ENCODE measurements at regions not wholly inside any gene's neighbourhood (a gene's known extent, or its start where the extent isn't known, plus 50 kb on each side); places are given as distances from the start of the nearest gene placed in this dataset.

DNA sequence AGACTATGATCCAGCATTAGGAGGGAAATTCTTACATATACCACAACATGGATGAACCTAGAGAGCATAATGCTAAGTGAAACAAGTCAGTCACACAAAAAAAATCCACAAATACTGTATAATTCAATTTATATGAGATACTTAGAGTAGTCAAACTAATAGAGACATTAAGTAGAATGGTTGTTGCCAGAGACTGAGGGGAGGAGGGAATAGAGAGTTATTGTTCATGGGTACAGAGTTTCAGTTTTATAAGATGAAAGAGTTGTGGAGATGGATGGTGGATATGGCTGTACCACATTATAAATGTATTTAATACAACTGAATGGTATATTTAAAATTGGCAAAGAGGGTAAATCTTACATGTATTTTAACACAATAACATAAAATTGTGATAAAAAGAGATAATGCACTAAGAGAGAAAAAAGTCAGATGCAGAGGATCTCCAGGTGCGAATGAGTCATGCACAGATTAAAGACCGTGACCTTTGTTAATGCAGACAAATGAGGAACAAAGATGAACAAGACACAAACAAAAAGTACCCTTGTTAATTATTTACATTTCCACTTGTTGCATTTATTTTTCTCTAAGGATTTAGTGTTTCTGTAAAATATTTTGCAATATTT is 541.7 kb upstream of the MEX3C start:
- Histone ChIP-seq H3K36me3 (no peaks in the 10 kb centered on the region), H3K4me3 (no peak overlapping the region), H3K27me3 (replicated peaks; ENCODE audit: insufficient read depth) (no peaks in the 10 kb centered on the region), H3K4me1 (ENCODE audit: control insufficient read depth in 1 of 2, low read depth in 2 of 2) (no peaks in the 10 kb centered on the region), H3K27ac (no peak overlapping the region), H3K9me3 (no peaks in the 10 kb centered on the region)
- DNase-seq (ENCODE audit: low spot score) (no peak), ATAC-seq (ENCODE audit: insufficient number of reproducible peaks, low FRiP score, low read depth) (no peak)
- TF ChIP-seq, protein P1, sequence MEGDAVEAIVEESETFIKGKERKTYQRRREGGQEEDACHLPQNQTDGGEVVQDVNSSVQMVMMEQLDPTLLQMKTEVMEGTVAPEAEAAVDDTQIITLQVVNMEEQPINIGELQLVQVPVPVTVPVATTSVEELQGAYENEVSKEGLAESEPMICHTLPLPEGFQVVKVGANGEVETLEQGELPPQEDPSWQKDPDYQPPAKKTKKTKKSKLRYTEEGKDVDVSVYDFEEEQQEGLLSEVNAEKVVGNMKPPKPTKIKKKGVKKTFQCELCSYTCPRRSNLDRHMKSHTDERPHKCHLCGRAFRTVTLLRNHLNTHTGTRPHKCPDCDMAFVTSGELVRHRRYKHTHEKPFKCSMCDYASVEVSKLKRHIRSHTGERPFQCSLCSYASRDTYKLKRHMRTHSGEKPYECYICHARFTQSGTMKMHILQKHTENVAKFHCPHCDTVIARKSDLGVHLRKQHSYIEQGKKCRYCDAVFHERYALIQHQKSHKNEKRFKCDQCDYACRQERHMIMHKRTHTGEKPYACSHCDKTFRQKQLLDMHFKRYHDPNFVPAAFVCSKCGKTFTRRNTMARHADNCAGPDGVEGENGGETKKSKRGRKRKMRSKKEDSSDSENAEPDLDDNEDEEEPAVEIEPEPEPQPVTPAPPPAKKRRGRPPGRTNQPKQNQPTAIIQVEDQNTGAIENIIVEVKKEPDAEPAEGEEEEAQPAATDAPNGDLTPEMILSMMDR (IDR thresholded peaks at IDR 0.05), result no peak

DNA sequence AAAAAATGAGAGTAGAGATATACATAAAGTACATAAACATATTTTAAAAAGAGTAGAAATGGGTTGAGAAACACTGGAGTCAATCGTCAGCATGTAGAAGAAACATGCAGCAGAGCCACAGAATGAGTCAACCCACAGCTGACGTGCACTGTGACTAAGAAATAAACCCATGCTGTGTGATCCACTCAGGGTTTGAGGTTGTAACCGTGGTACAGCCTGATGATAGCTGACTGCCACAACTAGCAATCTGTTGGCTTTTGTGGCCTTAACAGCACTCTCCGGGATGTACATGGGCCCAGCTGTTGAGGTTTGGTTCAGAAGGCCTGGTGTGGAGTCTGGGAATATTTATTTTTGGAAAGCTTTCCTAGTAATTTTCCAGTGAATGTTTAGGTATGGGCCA is 554.4 kb upstream of the MEX3C start:
- H3K4me1 ChIP-seq (ENCODE audit: control insufficient read depth in 1 of 2, low read depth in 2 of 2), result no peaks in the 10 kb centered on the region
- no peaks in the 10 kb centered on the region for H3K36me3 ChIP-seq
- no peak overlapping the region for H3K4me3 ChIP-seq
- no peaks in the 10 kb centered on the region for H3K27me3 ChIP-seq (replicated peaks; ENCODE audit: insufficient read depth)
- H3K27ac ChIP-seq, result no peak overlapping the region
- TF ChIP-seq, protein P1 (IDR thresholded peaks at IDR 0.05), result no peak
- ATAC-seq (ENCODE audit: insufficient number of reproducible peaks, low FRiP score, low read depth), result no peak
- no peak for DNase-seq (ENCODE audit: low spot score)
- no peaks in the 10 kb centered on the region for H3K9me3 ChIP-seq

DNA sequence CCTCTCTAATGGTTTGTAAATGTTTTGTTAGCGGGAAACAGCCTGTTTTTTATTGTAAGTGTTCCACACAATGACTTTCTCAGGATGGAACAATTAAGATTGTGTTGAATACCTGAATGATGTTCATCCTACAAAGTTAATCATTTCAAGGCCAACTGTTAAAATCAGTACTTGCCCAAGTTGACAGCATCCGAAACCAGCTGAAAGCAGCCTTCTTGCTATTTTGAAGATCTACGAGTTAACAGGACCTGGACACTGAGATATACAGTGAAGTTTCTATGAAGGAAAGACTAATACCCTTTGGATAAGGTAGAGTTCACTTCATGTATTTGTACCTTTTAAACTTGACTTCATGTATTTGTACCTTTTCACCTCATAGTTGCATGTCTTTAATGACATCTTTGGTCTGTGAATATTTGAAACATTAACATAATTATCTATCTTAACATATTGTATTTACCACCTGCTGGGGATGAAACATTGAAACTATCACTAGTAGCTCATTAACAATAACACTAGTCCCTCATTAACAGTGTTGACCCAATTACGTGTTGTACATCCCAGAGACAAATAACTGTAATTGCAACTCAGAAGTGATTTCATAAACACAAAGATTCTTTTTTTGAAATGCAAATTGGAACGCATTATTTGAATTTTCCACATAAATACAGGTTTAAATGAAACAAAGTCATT is 556.0 kb upstream of the MEX3C start:
- no peaks in the 10 kb centered on the region for H3K4me1 ChIP-seq (ENCODE audit: control insufficient read depth in 1 of 2, low read depth in 2 of 2)
- H3K27ac ChIP-seq, result no peak overlapping the region
- no peaks in the 10 kb centered on the region for H3K27me3 ChIP-seq (replicated peaks; ENCODE audit: insufficient read depth)
- TF ChIP-seq, protein P1 (IDR thresholded peaks at IDR 0.05), result no peak
- DNase-seq (ENCODE audit: low spot score) (no peak), ATAC-seq (ENCODE audit: insufficient number of reproducible peaks, low FRiP score, low read depth) (no peak)
- no peaks in the 10 kb centered on the region for H3K36me3 ChIP-seq
- H3K4me3 ChIP-seq, result no peak overlapping the region
- no peaks in the 10 kb centered on the region for H3K9me3 ChIP-seq

DNA sequence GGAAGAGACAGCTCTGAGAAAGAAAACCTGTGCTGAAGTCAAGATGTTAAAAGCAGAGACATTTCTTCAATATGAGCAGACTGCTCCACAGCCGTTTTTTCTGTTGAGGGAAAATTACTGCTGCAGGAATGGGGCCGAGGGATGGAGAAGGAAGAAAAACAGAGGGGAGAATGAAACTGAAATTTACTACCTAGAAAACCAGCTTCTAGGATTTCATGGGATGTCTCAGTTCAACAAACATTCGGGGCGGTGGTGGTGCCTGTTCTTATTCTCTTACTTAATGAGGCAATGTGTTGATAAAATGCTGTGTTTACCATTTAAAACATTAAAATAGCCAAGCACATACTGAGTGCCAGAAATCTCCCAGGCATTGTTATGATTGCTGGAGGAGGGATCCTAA is 557.1 kb upstream of the MEX3C start:
- no peak overlapping the region for H3K27ac ChIP-seq
- H3K4me1 ChIP-seq (ENCODE audit: control insufficient read depth in 1 of 2, low read depth in 2 of 2), result no peaks in the 10 kb centered on the region
- ATAC-seq (ENCODE audit: insufficient number of reproducible peaks, low FRiP score, low read depth), result no peak
- DNase-seq (ENCODE audit: low spot score), result no peak
- H3K4me3 ChIP-seq, result no peak overlapping the region
- H3K36me3 ChIP-seq, result no peaks in the 10 kb centered on the region
- H3K27me3 ChIP-seq (replicated peaks; ENCODE audit: insufficient read depth), result no peaks in the 10 kb centered on the region
- TF ChIP-seq, protein P1 (IDR thresholded peaks at IDR 0.05), result no peak
- no peaks in the 10 kb centered on the region for H3K9me3 ChIP-seq

DNA sequence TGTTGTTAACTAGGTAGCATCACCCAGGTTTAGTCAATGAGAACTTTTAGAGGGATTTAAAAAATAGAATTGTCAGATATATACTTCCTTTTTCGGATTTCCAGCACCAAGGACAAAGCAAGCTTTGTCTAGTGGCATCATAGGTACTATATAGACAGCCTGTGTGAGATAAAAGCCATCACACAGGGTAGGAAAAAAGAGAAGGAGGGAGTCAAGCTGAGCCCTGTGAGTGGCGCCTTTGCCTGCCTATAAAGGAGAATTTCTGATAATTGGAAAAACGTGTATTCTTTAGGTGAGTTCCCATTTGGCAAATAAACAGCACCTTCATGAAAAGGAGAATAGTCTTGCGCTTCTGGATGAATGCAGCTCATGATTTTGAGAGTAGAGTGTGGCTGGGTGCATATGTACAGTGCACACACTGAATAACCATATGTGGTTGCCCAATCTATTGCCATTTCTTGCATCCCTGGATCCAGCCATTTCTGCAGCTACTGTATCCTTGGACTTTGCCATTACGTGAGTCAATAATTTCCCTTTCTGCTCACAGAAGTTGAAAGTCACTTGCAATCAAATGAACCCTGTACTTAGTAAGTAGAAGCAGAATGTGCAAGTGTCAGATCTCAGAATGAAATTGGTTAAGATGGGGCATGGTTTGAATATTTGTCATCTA is 559.9 kb upstream of the MEX3C start:
- TF ChIP-seq, protein P1 (IDR thresholded peaks at IDR 0.05), result no peak
- ATAC-seq (ENCODE audit: insufficient number of reproducible peaks, low FRiP score, low read depth), result no peak

More for the DNA sequence above, 559.9 kb upstream of the MEX3C start:
- Histone ChIP-seq H3K4me3 (no peak overlapping the region), H3K36me3 (no peaks in the 10 kb centered on the region), H3K4me1 (ENCODE audit: control insufficient read depth in 1 of 2, low read depth in 2 of 2) (no peaks in the 10 kb centered on the region), H3K27ac (no peak overlapping the region), H3K9me3 (no peaks in the 10 kb centered on the region), H3K27me3 (replicated peaks; ENCODE audit: insufficient read depth) (no peaks in the 10 kb centered on the region)
- no peak for DNase-seq (ENCODE audit: low spot score)

All from thoracic aorta (tissue), 2 donors.